DND-41 (cell line): ENCODE measurements at regions not wholly inside any gene's neighbourhood (a gene's known extent, or its start where the extent isn't known, plus 50 kb on each side); places are given as distances from the start of the nearest gene placed in this dataset.

ENCODE experiments used
- ATAC-seq: fragments of 200-7000 bp; cut with Tn5 transposase; 3 replicates; pipeline ENCODE4 v1.9.1; 2021; ENCODE audit warnings: low read depth; ENCODE audit not compliant: insufficient read depth
- DNase-seq: peaks from one replicate; pipeline ENCODE4 v3.0.0-alpha.2; 2020
- H2AFZ ChIP-seq: 2 replicates; pipeline ENCODE4 v1.6.0; 2012; ENCODE audit warnings: low read depth, low read length
- H3K27ac ChIP-seq: 2 replicates; pipeline ENCODE4 v1.5.1; 2012; ENCODE audit warnings: low read length, inconsistent platforms
- H3K27me3 ChIP-seq: fragments of 200-600 bp; sonication (generic); 2 replicates; pipeline ENCODE4 v1.6.0; 2012; ENCODE audit warnings: low read length, mild to moderate bottlenecking, inconsistent platforms; ENCODE audit not compliant: insufficient read depth, poor library complexity
- H3K36me3 ChIP-seq: 2 replicates; pipeline ENCODE4 v1.5.1; 2012; ENCODE audit warnings: low read length, inconsistent platforms; ENCODE audit not compliant: insufficient read depth
- H3K4me1 ChIP-seq: 2 replicates; pipeline ENCODE4 v1.5.1; 2012; ENCODE audit warnings: mild to moderate bottlenecking, low read length; ENCODE audit not compliant: insufficient read depth
- H3K4me2 ChIP-seq: 2 replicates; pipeline ENCODE4 v1.6.0; 2012; ENCODE audit warnings: mild to moderate bottlenecking, moderate library complexity, low read length, inconsistent platforms; ENCODE audit not compliant: insufficient read depth
- H3K4me3 ChIP-seq, 2 experiments: fragments of 200-600 bp in 1 of 2; shearing (Covaris generic) in 1 of 2; 2 replicates each; pipeline ENCODE4 v1.5.1; 2012 to 2016; ENCODE audit warnings: inconsistent platforms in 2 of 2, low read length in 2 of 2, mild to moderate bottlenecking in 2 of 2, low read depth in 1 of 2, moderate library complexity in 1 of 2
- H3K79me2 ChIP-seq: 2 replicates; pipeline ENCODE4 v1.6.0; 2012; ENCODE audit warnings: low read length, inconsistent platforms; ENCODE audit not compliant: insufficient read depth
- H3K9ac ChIP-seq: 2 replicates; pipeline ENCODE4 v1.6.0; 2012; ENCODE audit warnings: low read depth, mild to moderate bottlenecking, inconsistent platforms, low read length, moderate library complexity
- H3K9me3 ChIP-seq: 2 replicates; pipeline ENCODE4 v1.5.1; 2012; ENCODE audit warnings: low read length, moderate library complexity, mild to moderate bottlenecking, inconsistent platforms; ENCODE audit not compliant: insufficient read depth, severe bottlenecking
- H4K20me1 ChIP-seq: 2 replicates; pipeline ENCODE4 v1.6.0; 2012; ENCODE audit warnings: low read length; ENCODE audit not compliant: insufficient read depth
- EZH2 ChIP-seq: IDR thresholded peaks from 3 replicates; pipeline ENCODE4 v1.6.1; 2012; ENCODE audit warnings: borderline replicate concordance, low read depth, mild to moderate bottlenecking, moderate library complexity, low read length, inconsistent platforms; ENCODE audit not compliant: severe bottlenecking
- TF ChIP-seq, protein P1 (sequence below): IDR thresholded peaks from 2 replicates; pipeline ENCODE4 v1.5.1; 2012; ENCODE audit warnings: borderline replicate concordance, low read length, moderate library complexity, mild to moderate bottlenecking; ENCODE audit not compliant: poor library complexity, severe bottlenecking; ENCODE audit errors: extremely low read depth

DNA sequence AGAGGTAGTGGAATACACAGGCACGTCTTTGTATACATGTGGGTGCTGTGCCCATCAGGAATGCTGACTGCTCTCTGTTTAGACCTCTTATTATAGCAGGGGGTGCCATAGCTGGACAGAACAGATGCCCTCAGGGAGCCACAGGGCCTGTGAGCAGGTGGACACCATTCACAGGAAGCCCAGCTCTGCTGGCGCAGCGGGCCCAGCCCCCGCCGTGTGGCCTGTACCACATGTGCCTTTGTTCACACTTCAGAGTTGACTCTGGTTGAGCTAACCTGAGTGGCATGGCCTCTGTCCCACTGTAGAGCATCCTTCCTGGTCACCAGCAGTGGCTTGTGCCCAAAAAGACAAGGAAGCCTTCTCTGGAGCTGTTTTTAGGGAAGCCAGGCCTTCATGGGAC is 730.9 kb upstream of the ID2 start:
- TF ChIP-seq, protein P1, sequence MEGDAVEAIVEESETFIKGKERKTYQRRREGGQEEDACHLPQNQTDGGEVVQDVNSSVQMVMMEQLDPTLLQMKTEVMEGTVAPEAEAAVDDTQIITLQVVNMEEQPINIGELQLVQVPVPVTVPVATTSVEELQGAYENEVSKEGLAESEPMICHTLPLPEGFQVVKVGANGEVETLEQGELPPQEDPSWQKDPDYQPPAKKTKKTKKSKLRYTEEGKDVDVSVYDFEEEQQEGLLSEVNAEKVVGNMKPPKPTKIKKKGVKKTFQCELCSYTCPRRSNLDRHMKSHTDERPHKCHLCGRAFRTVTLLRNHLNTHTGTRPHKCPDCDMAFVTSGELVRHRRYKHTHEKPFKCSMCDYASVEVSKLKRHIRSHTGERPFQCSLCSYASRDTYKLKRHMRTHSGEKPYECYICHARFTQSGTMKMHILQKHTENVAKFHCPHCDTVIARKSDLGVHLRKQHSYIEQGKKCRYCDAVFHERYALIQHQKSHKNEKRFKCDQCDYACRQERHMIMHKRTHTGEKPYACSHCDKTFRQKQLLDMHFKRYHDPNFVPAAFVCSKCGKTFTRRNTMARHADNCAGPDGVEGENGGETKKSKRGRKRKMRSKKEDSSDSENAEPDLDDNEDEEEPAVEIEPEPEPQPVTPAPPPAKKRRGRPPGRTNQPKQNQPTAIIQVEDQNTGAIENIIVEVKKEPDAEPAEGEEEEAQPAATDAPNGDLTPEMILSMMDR: no peak
- TF ChIP-seq EZH2: no peak
- no peaks in the 10 kb centered on the region for H3K27me3 ChIP-seq
- no peaks in the 10 kb centered on the region for H4K20me1 ChIP-seq
- ATAC-seq (no peak), DNase-seq (no peak)
- no peaks in the 10 kb centered on the region for H3K36me3 ChIP-seq
- H3K4me3 ChIP-seq: no peak overlapping the region
- H3K27ac ChIP-seq: no peak overlapping the region
- no peak overlapping the region for H3K4me2 ChIP-seq
- no peaks in the 10 kb centered on the region for H3K79me2 ChIP-seq
- H3K9ac ChIP-seq: no peak overlapping the region
- no peaks in the 10 kb centered on the region for H3K9me3 ChIP-seq
- H2AFZ ChIP-seq: no peak overlapping the region
- H3K4me1 ChIP-seq: no peaks in the 10 kb centered on the region

DNA sequence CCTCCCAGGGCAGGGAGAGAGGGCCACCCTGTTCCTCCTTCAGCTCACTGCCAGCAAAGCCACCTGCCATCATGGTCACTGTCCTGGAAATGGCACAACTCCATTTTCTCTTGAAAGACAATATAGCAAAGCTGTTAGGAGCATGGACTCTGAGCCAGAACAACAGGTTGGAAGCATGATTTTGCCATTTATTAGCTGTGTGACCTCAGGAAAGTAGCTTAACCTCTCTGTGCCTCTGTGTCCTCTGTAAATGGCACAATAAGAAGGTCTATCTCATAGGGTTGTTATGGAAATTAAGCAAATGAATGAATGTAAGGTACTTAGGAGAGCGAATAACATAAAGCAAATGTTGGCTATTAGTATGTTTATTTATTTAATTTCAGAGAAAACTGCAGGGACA is 730.4 kb upstream of the ID2 start:
- Histone ChIP-seq H3K4me1 (no peaks in the 10 kb centered on the region), H3K9ac (no peak overlapping the region), H3K27ac (no peak overlapping the region), H4K20me1 (no peaks in the 10 kb centered on the region), H3K36me3 (no peaks in the 10 kb centered on the region), H3K4me3 (no peak overlapping the region), H3K4me2 (no peak overlapping the region), H2AFZ (no peak overlapping the region), H3K79me2 (no peaks in the 10 kb centered on the region), H3K9me3 (no peaks in the 10 kb centered on the region), H3K27me3 (no peaks in the 10 kb centered on the region)
- no peak for DNase-seq
- TF ChIP-seq, protein P1: no peak
- TF ChIP-seq EZH2: no peak
- ATAC-seq: no peak

DNA sequence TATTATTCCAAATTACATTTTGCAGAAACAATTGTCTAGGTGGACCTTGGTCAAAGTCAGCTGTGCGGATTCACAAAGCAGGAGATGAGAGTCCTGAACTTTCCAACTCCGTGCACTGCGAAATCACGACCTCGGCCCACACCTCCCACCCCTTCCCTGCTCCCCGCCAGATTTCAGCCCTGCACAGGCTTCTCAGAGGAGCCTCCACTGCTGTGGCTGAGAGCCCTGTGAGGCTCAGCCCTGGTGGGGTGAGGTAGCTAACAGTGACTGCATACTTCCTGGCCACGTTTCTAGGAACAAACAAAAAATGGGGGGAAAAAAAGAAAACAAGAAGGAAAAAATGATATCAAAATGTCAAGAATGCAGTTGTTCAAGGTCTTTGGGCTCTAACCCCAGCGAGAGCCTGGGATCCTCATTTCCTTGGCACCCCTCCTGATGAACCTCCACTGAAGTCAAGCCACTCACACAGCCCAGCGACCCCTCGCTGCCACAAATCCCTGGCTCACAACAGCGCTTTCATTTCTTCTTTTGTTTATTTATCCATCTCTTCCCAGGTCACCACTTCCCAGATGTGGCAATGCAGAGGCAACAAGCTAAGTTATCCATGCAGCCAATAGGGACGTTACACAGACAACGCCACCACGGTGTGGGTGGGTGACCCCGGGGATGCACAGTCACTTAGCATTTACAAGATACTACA is 729.7 kb upstream of the ID2 start:
- Histone ChIP-seq H3K4me2 (no peak overlapping the region), H3K79me2 (no peaks in the 10 kb centered on the region), H3K9ac (no peak overlapping the region), H3K4me3 (no peak overlapping the region), H2AFZ (no peak overlapping the region), H3K27me3 (no peaks in the 10 kb centered on the region), H3K36me3 (no peaks in the 10 kb centered on the region), H4K20me1 (no peaks in the 10 kb centered on the region), H3K4me1 (no peaks in the 10 kb centered on the region), H3K9me3 (no peaks in the 10 kb centered on the region), H3K27ac (no peak overlapping the region)
- DNase-seq (no peak), ATAC-seq (no peak)
- TF ChIP-seq, protein P1: no peak
- no peak for TF ChIP-seq EZH2

DNA sequence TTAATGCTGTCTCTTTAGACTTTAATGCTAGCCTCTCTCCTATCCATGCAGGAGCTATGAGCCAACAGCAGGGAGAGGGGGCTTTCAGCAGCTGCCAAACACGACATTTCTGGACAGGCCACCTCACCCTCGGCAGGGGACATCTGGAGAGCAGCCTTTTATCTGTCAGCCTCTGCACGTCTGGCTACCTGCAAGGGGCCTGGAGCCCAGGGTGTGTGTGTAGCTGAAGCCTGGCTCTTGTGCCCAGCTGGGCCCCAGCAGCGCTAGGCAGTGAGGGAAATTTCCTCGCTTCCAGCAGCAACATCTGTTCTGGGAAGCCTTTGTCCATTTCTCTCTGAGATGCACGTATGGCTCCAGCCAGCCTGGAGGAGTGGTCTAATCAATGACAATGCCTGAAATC is 728.7 kb upstream of the ID2 start:
- Histone ChIP-seq H3K36me3 (no peaks in the 10 kb centered on the region), H3K4me1 (no peaks in the 10 kb centered on the region), H3K79me2 (no peaks in the 10 kb centered on the region), H3K9me3 (no peaks in the 10 kb centered on the region), H3K4me2 (no peak overlapping the region), H4K20me1 (no peaks in the 10 kb centered on the region), H3K9ac (no peak overlapping the region), H3K27me3 (no peaks in the 10 kb centered on the region), H2AFZ (no peak overlapping the region), H3K27ac (no peak overlapping the region), H3K4me3 (no peak overlapping the region)
- ATAC-seq: no peak
- DNase-seq: no peak
- TF ChIP-seq, protein P1: no peak
- no peak for TF ChIP-seq EZH2
